Epithelial cell of esophagus (primary cell): ENCODE measurements at regions not wholly inside any gene's neighbourhood (a gene's known extent, or its start where the extent isn't known, plus 50 kb on each side); places are given as distances from the start of the nearest gene placed in this dataset.

Source experiments
- DNase-seq: peaks from one replicate; pipeline ENCODE4 v3.0.0; 2010; ENCODE audit warnings: low read depth
- H3K4me3 ChIP-seq: 2 replicates; pipeline ENCODE4 v1.5.1; 2011; ENCODE audit warnings: mild to moderate bottlenecking, low read length, control low read depth
- CTCF ChIP-seq: IDR thresholded peaks from 2 replicates; pipeline ENCODE4 v1.5.1; 2011; ENCODE audit warnings: low read depth, mild to moderate bottlenecking, low read length, control low read depth, inconsistent platforms; ENCODE audit not compliant: insufficient read depth; ENCODE audit errors: missing control alignments

DNA sequence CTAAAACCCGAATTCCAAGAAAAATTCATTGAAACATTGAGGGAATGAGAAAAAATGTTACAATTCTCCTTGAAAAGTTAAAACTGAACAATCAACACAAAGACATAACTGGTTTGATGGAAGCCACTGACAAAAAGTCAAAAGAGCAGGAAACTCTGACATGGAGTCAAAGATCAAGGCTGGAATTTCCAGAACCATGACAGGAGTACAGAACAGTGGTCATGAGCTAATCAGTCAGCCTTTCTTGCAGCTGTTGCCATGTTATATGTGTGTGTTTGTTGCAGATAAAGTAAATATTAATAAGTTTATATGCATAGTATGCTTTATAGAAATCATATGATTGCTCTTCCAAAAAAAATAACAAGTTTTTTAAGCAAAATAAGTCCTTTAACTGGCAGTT, 184.7 kb upstream of the HCCS start:
- no peak for TF ChIP-seq CTCF
- DNase-seq = no peak
- no peak overlapping the region for H3K4me3 ChIP-seq

- TF ChIP-seq CTCF = no peak
- no peak overlapping the region for H3K4me3 ChIP-seq
- no peak for DNase-seq
Observed at GRCh38 chrX:10926891-10927290, 184.2 kb upstream of the HCCS start.

- TF ChIP-seq CTCF = no peak
- DNase-seq = no peak
- H3K4me3 ChIP-seq = no peak overlapping the region
Observed at GRCh38 chrX:10929747-10930146, 181.4 kb upstream of the HCCS start.

GRCh38 chrX:10930151-10930550, 181.0 kb upstream of the HCCS start:
- H3K4me3 ChIP-seq = no peak overlapping the region
- no peak for DNase-seq
- no peak for TF ChIP-seq CTCF

GRCh38 chrX:10931976-10932375, 179.2 kb upstream of the HCCS start:
- H3K4me3 ChIP-seq = no peak overlapping the region
- DNase-seq = no peak
- no peak for TF ChIP-seq CTCF

- peak; percentile 11 for DNase-seq
- TF ChIP-seq CTCF = no peak
Observed at GRCh38 chrX:10932842-10933440, 178.2 kb upstream of the HCCS start.

GRCh38 chrX:10935501-10935900, 175.6 kb upstream of the HCCS start:
- no peak overlapping the region for H3K4me3 ChIP-seq
- no peak for TF ChIP-seq CTCF
- no peak for DNase-seq

More at GRCh38 chrX:10932842-10933440, 178.2 kb upstream of the HCCS start:
- no peak overlapping the region for H3K4me3 ChIP-seq
